Type B pancreatic cell (in vitro differentiated cells): ENCODE measurements at regions not wholly inside any gene's neighbourhood (a gene's known extent, or its start where the extent isn't known, plus 50 kb on each side); places are given as distances from the start of the nearest gene placed in this dataset.
"Not testable (repeated sequence)": the region's sequence is repeated elsewhere in the genome, so short reads cannot be mapped to it uniquely, and the experiment has no call there.

ENCODE experiments used
- DNase-seq: peaks from one replicate; pipeline ENCODE4 v3.0.0; 2021; ENCODE audit warnings: mixed read lengths; ENCODE audit not compliant: unreplicated experiment; ENCODE audit errors: extremely low spot score
- H3K27ac Mint-ChIP-seq: 2 replicates; pipeline ENCODE4 v1.8.0; 2021; ENCODE audit warnings: mild to moderate bottlenecking, mixed read lengths
- H3K27me3 Mint-ChIP-seq: 2 replicates; pipeline ENCODE4 v1.8.0; 2021; ENCODE audit warnings: mixed read lengths
- H3K36me3 Mint-ChIP-seq: 2 replicates; pipeline ENCODE4 v1.8.0; 2021; ENCODE audit warnings: mixed read lengths
- H3K4me1 Mint-ChIP-seq: one replicate; pipeline ENCODE4 v1.8.0; 2021; ENCODE audit warnings: mixed read lengths; ENCODE audit not compliant: unreplicated experiment
- H3K4me3 Mint-ChIP-seq: 2 replicates; pipeline ENCODE4 v1.8.0; 2021; ENCODE audit warnings: mild to moderate bottlenecking, mixed read lengths
- H3K9me3 Mint-ChIP-seq: 2 replicates; pipeline ENCODE4 v1.8.0; 2021; ENCODE audit warnings: mixed read lengths
- TF ChIP-seq, protein P1 (sequence below): fragments of 200-600 bp; sonication (generic); conservative IDR thresholded peaks from 2 replicates; pipeline ENCODE4 v1.5.0; 2021; ENCODE audit warnings: antibody characterized with exemption, mild to moderate bottlenecking

- DNase-seq: no peak
- Mint-ChIP-seq H3K36me3 (no peaks in the 10 kb centered on the region), H3K9me3 (no peaks in the 10 kb centered on the region), H3K27me3 (no peaks in the 10 kb centered on the region), H3K4me1 (no peaks in the 10 kb centered on the region), H3K27ac (no peak overlapping the region), H3K4me3 (no peak overlapping the region)
- TF ChIP-seq, protein P1, sequence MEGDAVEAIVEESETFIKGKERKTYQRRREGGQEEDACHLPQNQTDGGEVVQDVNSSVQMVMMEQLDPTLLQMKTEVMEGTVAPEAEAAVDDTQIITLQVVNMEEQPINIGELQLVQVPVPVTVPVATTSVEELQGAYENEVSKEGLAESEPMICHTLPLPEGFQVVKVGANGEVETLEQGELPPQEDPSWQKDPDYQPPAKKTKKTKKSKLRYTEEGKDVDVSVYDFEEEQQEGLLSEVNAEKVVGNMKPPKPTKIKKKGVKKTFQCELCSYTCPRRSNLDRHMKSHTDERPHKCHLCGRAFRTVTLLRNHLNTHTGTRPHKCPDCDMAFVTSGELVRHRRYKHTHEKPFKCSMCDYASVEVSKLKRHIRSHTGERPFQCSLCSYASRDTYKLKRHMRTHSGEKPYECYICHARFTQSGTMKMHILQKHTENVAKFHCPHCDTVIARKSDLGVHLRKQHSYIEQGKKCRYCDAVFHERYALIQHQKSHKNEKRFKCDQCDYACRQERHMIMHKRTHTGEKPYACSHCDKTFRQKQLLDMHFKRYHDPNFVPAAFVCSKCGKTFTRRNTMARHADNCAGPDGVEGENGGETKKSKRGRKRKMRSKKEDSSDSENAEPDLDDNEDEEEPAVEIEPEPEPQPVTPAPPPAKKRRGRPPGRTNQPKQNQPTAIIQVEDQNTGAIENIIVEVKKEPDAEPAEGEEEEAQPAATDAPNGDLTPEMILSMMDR: no peak
Measured at GRCh38 chr2:52036024-52036423, 1004.1 kb upstream of the NRXN1 start.

DNA sequence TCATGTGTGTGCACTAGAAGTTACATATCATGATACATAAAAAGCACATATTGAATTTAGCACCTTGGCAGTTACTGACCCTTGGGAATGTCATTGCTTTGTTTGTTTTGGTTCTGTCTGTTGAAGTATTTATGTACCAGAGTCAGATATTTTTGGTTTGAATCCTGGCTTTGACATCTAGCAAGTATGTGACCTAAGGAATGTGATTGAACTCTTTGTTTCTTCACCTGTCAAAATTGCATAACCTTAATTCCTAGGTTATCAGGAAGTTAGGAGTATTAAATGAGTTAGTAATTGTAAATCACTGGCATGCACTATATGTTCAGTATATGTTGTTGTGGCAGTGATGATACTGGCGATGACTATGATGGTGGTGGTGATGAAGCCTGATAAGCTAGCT, 1003.5 kb upstream of the NRXN1 start:
- Mint-ChIP-seq H3K36me3 (no peaks in the 10 kb centered on the region), H3K9me3 (no peaks in the 10 kb centered on the region), H3K4me1 (no peaks in the 10 kb centered on the region), H3K27ac (no peak overlapping the region), H3K27me3 (no peaks in the 10 kb centered on the region), H3K4me3 (no peak overlapping the region)
- DNase-seq: no peak
- TF ChIP-seq, protein P1: no peak

GRCh38 chr2:52034706-52035105, 1002.8 kb upstream of the NRXN1 start:
- H3K27ac Mint-ChIP-seq: no peak overlapping the region

DNA sequence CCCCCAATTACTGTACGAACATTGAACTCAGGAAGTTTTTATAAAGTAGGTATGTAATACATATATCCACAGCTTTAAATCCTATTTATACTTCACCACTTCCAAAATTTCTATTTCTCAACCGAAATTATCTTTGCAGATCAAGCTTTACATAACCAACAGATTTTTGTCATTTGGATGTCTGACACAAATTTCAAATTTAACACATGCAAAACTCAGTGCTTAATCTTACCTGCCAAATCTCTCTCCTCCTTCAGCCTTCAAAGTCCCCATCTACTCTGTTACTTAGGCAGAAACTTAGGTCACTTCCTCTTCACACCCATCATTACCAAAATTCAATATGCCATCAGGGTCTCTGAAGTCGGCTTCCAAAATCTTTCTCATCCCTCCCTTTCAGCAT, 990.1 kb upstream of the NRXN1 start:
- H3K27me3 Mint-ChIP-seq: no peaks in the 10 kb centered on the region
- no peak for DNase-seq
- no peak overlapping the region for H3K27ac Mint-ChIP-seq
- no peak overlapping the region for H3K4me3 Mint-ChIP-seq
- TF ChIP-seq, protein P1: no peak
- no peaks in the 10 kb centered on the region for H3K36me3 Mint-ChIP-seq
- H3K9me3 Mint-ChIP-seq: no peaks in the 10 kb centered on the region
- H3K4me1 Mint-ChIP-seq: no peaks in the 10 kb centered on the region

More at GRCh38 chr2:52034706-52035105, 1002.8 kb upstream of the NRXN1 start:
- H3K27me3 Mint-ChIP-seq: no peaks in the 10 kb centered on the region
- no peaks in the 10 kb centered on the region for H3K36me3 Mint-ChIP-seq
- no peak for DNase-seq
- TF ChIP-seq, protein P1: no peak
- H3K9me3 Mint-ChIP-seq: no peaks in the 10 kb centered on the region
- H3K4me1 Mint-ChIP-seq: no peaks in the 10 kb centered on the region
- H3K4me3 Mint-ChIP-seq: no peak overlapping the region

DNA sequence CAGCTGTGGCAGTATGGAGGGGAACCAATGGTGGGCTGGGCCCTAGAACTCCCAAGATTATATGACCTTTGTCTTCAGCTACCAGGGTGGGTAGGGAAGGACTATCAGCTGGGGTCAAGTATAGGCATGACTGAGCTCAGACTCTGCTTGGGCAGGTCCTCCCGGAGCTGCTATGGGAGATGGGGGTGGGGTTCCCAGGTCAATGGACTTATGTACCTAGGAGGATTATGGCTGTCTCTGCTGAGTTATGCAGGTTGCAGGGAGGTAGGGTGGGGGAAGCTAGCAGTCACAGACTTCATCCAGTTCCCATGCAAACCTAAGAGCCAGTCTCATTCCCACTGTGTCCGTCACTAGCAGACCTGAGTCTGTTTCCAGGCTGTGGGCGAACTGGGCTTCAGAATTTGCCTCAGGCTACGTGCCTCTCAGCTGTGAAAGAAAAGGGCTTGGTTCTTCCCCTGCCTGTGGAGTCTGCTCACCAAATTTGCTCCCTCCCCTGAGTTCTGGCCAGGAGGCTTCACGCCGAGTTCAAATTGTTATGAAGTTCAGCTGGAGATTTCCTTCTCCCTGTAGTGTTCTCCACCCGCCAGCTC, 985.8 kb upstream of the NRXN1 start:
- no peak overlapping the region for H3K27ac Mint-ChIP-seq

GRCh38 chr2:52006821-52007366, 975.0 kb upstream of the NRXN1 start:
- not testable (repeated sequence) for H3K36me3 Mint-ChIP-seq, H3K27me3 Mint-ChIP-seq, DNase-seq, H3K27ac Mint-ChIP-seq, H3K4me1 Mint-ChIP-seq, H3K4me3 Mint-ChIP-seq, H3K9me3 Mint-ChIP-seq

More for the DNA sequence above, 985.8 kb upstream of the NRXN1 start:
- Mint-ChIP-seq H3K4me3 (no peak overlapping the region), H3K9me3 (peaks cover 4% of the 10 kb centered on the region), H3K4me1 (no peaks in the 10 kb centered on the region), H3K27me3 (no peaks in the 10 kb centered on the region), H3K36me3 (no peaks in the 10 kb centered on the region)
- TF ChIP-seq, protein P1: no peak
- no peak for DNase-seq
